ENCODE measurements at regions not wholly inside any gene's neighbourhood (a gene's known extent, or its start where the extent isn't known, plus 50 kb on each side); places are given as distances from the start of the nearest gene placed in this dataset.

DNA sequence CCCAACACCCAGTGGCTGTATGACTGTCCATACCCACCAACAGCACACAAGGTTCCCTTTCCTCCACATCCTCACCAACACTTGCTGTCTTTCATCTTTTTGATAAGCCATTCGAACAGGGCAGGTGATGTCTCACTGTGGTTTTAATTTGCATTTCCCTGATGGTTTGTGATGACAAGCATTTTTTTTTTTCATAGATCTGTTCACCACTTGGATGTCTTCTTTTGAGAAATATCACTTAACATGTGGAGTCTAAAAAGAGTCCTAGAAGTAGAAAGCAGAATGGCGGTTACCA is 198.1 kb upstream of the DIO3 start:
- peak overlapping the region; percentile 90 for H3K4me2 ChIP-seq
- peak overlapping the region; percentile 87; the same call in 1 of the 2 replicates for H3K27ac ChIP-seq
- no peaks in the 10 kb centered on the region for H3K9me3 ChIP-seq

DNA sequence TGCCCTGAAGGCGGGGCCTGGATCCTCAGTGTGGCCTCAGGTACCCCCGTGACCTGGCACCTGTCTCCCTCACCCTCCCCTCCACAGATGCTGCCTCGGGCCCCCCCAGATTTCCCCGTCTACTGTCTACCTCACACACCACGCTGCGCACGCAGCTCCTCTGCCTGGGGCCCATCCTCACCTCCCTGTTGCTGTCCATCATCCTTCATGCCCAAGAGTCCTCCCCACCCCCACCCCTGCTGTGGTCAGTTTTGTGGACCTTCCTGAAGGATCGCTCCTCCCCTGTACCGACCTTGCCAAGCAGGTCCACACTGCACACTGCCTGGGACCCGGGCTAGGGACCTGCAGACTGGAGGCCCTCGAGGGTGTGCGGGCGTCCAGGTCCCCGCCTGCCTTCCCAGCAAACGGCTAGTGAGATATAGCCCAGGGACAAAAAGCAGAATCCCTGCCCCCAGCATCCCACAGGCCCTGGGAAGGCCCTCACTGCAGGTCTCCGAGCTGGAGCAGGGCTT is 197.4 kb upstream of the DIO3 start:
- Histone ChIP-seq H3K27ac (peak overlapping the region; percentile 81), H3K9me3 (no peaks in the 10 kb centered on the region), H3K4me3 (no peak overlapping the region), H4K20me1 (no peaks in the 10 kb centered on the region), H3K9ac (no peak overlapping the region), H3K27me3 (no peaks in the 10 kb centered on the region), H3K4me1 (peaks cover 87% of the 10 kb centered on the region), H3K36me3 (no peaks in the 10 kb centered on the region), H3K4me2 (peak overlapping the region; percentile 90)
- TF ChIP-seq Cebpa-rat (IDR thresholded peaks at IDR 0.05): no peak

More for the DNA sequence above, 198.1 kb upstream of the DIO3 start:
- no peak for TF ChIP-seq Cebpa-rat (IDR thresholded peaks at IDR 0.05)
- Histone ChIP-seq H3K27me3 (no peaks in the 10 kb centered on the region), H3K4me3 (no peak overlapping the region), H3K9ac (no peak overlapping the region), H4K20me1 (no peaks in the 10 kb centered on the region), H3K36me3 (no peaks in the 10 kb centered on the region), H3K4me1 (peaks cover 94% of the 10 kb centered on the region)

GRCh38 chr14:101364503-101365328 is 196.6 kb upstream of the DIO3 start:
- H3K4me1 ChIP-seq: peaks cover 85% of the 10 kb centered on the region
- H3K27me3 ChIP-seq: no peaks in the 10 kb centered on the region
- no peak overlapping the region for H3K4me3 ChIP-seq
- H3K36me3 ChIP-seq: no peaks in the 10 kb centered on the region
- peak overlapping the region; percentile 90 for H3K4me2 ChIP-seq
- no peaks in the 10 kb centered on the region for H3K9me3 ChIP-seq
- peak; percentile 83 for TF ChIP-seq Cebpa-rat (IDR thresholded peaks at IDR 0.05)
- peak overlapping the region; percentile 81 for H3K27ac ChIP-seq
- H4K20me1 ChIP-seq: no peaks in the 10 kb centered on the region
- peak overlapping the region; percentile 34; the same call in 1 of the 2 replicates for H3K9ac ChIP-seq

- Histone ChIP-seq H3K36me3 (no peaks in the 10 kb centered on the region), H3K9ac (peak overlapping the region; percentile 34; the same call in 1 of the 2 replicates), H3K27me3 (no peaks in the 10 kb centered on the region), H4K20me1 (no peaks in the 10 kb centered on the region), H3K4me3 (0 out of 2 replicates have a peak overlapping the region, but pooled peaks have one; percentile 30), H3K9me3 (no peaks in the 10 kb centered on the region), H3K4me2 (peak overlapping the region; percentile 90), H3K27ac (peak overlapping the region; percentile 81), H3K4me1 (peaks cover 81% of the 10 kb centered on the region)
- peak; percentile 33; the same call in 1 of the 2 replicates for TF ChIP-seq Cebpa-rat (IDR thresholded peaks at IDR 0.05)
Observed at GRCh38 chr14:101365329-101366158, 195.8 kb upstream of the DIO3 start.

DNA sequence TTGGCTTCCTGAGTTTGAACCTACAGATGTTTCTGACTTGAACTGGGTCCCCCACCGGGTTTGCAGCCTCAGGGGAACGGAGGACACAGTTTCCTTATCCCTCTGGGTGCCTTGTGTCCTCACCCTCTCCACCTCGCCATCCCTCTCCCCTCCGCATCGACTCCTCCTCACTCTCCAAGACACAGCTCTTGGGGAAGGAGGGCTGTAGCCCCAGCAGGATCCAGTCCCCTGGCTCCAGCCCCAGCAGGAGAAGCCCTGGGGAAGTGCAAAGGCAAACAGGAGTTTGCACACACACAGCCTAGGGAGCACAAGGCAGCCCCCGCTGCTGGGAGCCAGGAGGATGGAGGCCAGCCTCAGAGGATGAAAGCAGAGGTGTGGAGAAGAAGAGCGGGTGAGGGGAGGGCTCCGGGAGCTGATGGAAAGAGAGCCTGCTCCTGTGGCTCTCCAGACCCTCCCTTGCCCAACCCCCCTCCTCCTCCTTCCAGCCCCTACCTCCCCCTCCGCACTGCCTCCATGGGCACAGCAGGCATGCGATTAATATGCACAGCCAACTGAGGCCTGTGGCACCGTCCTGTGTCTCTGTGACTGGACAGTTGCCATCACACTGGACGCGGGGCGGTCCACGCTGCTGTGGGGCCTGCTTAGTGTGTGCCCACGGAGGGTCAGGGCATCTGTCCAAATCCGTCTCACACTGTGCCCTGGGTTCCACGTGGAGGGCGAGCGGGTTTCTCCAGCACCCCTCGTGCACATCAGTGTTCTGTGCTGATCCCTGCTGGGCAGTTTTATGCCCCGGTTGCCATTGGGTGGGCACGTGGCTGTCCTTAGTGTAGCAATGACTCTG is 193.7 kb upstream of the DIO3 start:
- no peak for TF ChIP-seq Cebpa-rat (IDR thresholded peaks at IDR 0.05)
- Histone ChIP-seq H3K27me3 (no peaks in the 10 kb centered on the region), H3K9me3 (no peaks in the 10 kb centered on the region), H4K20me1 (no peaks in the 10 kb centered on the region), H3K9ac (no peak overlapping the region), H3K36me3 (no peaks in the 10 kb centered on the region), H3K4me3 (no peak overlapping the region), H3K4me1 (peaks cover 60% of the 10 kb centered on the region), H3K27ac (peak overlapping the region; percentile 49), H3K4me2 (peak overlapping the region; percentile 90)

DNA sequence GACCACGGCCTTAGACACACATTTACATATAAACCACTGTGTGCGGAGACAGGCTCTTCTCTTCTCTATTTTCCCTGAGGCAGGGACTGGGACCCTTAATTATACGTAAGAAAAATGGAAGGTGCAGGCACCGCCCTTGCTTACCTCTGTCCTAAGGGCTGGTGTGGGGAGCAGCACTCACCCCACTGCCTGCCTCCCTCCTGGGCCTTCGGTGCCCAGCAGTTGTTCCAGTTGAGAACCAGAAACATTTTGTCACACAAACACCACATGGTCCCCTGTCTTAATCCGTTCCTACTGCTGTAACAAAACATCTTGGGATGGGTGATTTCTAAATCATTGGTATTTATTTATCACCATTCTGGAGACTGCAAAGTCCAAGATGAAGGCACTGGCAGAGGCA is 192.7 kb upstream of the DIO3 start:
- Histone ChIP-seq H3K27me3 (no peaks in the 10 kb centered on the region), H3K4me1 (peaks cover 50% of the 10 kb centered on the region), H3K9ac (no peak overlapping the region), H3K27ac (no peak overlapping the region), H3K9me3 (no peaks in the 10 kb centered on the region), H3K4me3 (no peak overlapping the region), H3K4me2 (no peak overlapping the region), H3K36me3 (no peaks in the 10 kb centered on the region), H4K20me1 (no peaks in the 10 kb centered on the region)
- no peak for TF ChIP-seq Cebpa-rat (IDR thresholded peaks at IDR 0.05)

DNA sequence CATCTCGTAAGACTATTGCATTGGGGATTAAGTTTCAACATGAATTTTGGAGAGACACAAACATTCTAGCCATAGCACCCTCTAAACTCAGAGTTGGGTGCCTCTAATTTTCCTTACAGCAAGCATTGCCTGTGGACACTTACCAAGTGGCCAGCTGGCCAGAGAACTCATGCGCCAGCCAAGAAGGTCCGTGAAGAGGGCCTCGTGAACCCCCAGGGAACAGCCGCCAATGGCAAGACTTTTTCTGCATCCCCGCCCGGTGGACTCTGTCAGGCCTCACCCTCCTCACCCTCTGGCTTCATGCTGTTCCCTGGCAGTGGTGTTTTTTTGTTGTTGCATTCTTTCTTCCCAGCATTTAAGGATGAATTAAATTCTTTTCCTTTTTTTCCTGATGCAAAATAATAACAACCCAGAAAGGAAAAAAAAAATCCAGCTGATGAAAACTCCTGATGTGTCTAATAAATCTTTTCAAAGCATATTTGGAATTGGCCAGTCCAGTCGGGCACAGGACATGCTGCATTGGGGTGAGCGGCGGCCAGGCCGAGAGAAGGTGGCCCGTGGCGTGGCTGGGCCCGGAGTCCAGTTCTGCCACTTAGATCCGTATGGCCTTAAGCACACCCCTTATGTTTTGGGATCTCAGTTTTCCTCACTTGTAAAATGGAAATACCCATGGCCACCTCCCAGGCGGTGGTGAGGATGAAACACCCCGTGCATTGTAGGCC is 191.9 kb upstream of the DIO3 start:
- TF ChIP-seq Cebpa-rat (IDR thresholded peaks at IDR 0.05): no peak
- Histone ChIP-seq H3K9me3 (no peaks in the 10 kb centered on the region), H3K4me2 (no peak overlapping the region), H4K20me1 (no peaks in the 10 kb centered on the region), H3K4me1 (peaks cover 43% of the 10 kb centered on the region), H3K27ac (no peak overlapping the region), H3K9ac (no peak overlapping the region), H3K4me3 (no peak overlapping the region), H3K36me3 (no peaks in the 10 kb centered on the region), H3K27me3 (no peaks in the 10 kb centered on the region)

GRCh38 chr14:101369916-101370592 is 191.2 kb upstream of the DIO3 start:
- TF ChIP-seq Cebpa-rat (IDR thresholded peaks at IDR 0.05): no peak
- H3K36me3 ChIP-seq: no peaks in the 10 kb centered on the region
- no peak overlapping the region for H3K4me3 ChIP-seq
- H3K4me2 ChIP-seq: no peak overlapping the region
- H4K20me1 ChIP-seq: no peaks in the 10 kb centered on the region
- no peak overlapping the region for H3K27ac ChIP-seq
- H3K9ac ChIP-seq: no peak overlapping the region
- H3K27me3 ChIP-seq: no peaks in the 10 kb centered on the region
- H3K9me3 ChIP-seq: no peaks in the 10 kb centered on the region
- H3K4me1 ChIP-seq: peaks cover 36% of the 10 kb centered on the region
